Posterior vena cava (tissue), 2 donors: ENCODE measurements at regions not wholly inside any gene's neighbourhood (a gene's known extent, or its start where the extent isn't known, plus 50 kb on each side); places are given as distances from the start of the nearest gene placed in this dataset.

Experiments
- DNase-seq: peaks from one replicate; pipeline ENCODE4 v3.0.0-alpha.2; 2020; ENCODE audit warnings: low spot score
- intact Hi-C, 2 donors: fragments of 100-400 bp; cut with DNase I; formaldehyde crosslinking; loops; one replicate each; pipeline versions ENCODE4 v1.14.1 to v1.14.2; 2022 to 2023
- donor health status: DM: yes; HTN: yes; CAD: no.
- donor health status: DM: yes; HTN: yes; CAD: no.

DNA sequence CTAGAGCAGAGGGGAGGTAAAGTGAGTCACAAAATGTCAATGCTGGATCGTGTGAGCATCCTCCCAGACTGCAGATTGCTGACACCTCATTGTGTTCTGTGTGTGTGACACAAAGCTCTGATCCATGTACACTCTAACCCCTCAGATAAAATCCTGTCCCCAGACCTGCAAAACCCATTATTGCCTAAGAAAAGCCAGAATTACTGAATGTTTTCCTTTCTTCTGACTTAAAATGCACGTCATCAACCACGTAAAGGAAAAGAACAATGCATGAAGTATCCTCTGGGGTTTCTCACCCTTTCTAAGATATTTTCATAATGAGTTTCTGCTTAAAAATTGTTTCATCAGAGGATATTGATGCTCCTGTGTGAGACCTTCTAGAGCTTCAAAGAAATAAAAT, 218.0 kb upstream of the PREP start:
- intact Hi-C loops = loop anchor here in 1 of 2 donors (10.0 kb wide), 1 partner anchor 636 kb away; no protein-coding TSS in a partner anchor
- DNase-seq = no peak

GRCh38 chr6:105619971-105620741, 217.3 kb upstream of the PREP start:
- intact Hi-C loops = loop anchor here in 1 of 2 donors (10.0 kb wide), 1 partner anchor 635 kb away; no protein-coding TSS in a partner anchor
- no peak for DNase-seq

- DNase-seq = no peak
- intact Hi-C loops = no loop called here
Observed at GRCh38 chr6:105618247-105618646, 215.4 kb upstream of the PREP start.

GRCh38 chr6:105616521-105616920, 213.6 kb upstream of the PREP start:
- no peak for DNase-seq

DNA sequence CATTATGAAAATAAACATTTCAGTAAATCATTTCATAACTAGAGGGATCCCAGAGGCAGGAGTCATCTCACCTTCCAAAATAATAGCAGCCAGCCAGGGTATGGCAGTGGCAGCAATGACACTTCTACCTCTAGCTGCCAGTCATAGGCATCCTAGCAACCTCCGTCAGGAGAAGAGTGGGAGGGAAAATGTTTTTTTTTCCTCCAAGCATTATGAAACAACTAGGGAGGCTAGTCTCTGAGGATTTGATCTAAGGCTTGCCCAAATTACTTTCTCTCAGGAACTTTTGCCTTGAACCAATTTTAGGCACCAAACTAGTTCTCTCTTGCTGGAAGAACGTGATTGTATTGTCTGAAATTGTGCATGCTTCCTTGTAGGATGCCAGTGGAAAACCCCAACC, 208.7 kb upstream of the PREP start:
- no peak for DNase-seq
- intact Hi-C loops = no loop called here

More at GRCh38 chr6:105616521-105616920, 213.6 kb upstream of the PREP start:
- intact Hi-C loops = no loop called here

GRCh38 chr6:105609375-105609991, 206.6 kb upstream of the PREP start:
- no peak for DNase-seq
- intact Hi-C loops = no loop called here

- intact Hi-C loops = no loop called here
- no peak for DNase-seq
Observed at GRCh38 chr6:105608711-105609374, 206.0 kb upstream of the PREP start.

GRCh38 chr6:105607636-105608621, 205.0 kb upstream of the PREP start:
- intact Hi-C loops = no loop called here
- DNase-seq = no peak

DNA sequence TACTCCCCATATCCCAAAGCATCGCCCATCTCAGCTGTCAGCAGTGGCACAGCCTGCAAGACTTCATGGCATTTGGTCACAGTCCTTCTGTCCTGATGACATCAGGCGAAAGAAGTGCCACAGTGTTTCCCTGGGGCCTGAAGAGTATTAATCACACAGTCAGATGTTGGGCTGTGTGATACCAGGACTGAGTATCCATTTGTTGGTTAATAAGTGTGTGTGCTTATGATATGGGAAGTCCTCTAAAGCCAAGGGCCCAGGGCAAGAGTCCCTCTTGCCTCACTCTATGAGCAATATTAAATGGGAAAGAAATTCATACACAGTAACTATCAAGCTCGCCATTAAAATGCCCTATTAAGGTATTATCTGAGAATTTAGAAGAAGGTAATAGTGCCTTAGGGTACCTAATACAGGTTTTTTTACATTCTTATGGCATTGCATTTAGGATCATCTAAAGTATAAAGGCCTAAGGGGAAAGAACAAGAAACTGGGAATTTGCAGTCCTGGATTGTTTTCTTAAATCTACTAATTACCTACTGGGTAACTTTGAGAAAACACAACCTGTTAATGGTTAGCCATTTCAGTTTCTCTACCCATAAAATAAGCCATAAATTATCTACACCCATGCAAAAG, 204.1 kb upstream of the PREP start:
- intact Hi-C loops = no loop called here
- no peak for DNase-seq

DNA sequence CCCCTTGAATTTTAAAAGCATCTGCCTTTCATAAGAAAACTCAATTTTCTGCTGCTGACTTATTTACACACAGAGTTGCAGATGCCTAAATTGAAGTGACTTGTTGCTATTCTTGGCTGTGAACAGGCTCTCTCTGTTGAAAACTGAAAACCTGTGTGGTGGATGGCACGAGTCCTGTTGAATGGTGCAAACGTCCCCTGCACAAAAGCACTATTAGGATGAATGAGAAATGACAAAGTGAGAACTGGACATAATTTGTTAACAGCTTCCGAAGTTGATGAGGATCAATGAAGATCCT, 201.7 kb upstream of the PREP start:
- DNase-seq = no peak
- intact Hi-C loops = no loop called here

GRCh38 chr6:105603788-105604586, 201.1 kb upstream of the PREP start:
- no peak for DNase-seq
- intact Hi-C loops = no loop called here

DNA sequence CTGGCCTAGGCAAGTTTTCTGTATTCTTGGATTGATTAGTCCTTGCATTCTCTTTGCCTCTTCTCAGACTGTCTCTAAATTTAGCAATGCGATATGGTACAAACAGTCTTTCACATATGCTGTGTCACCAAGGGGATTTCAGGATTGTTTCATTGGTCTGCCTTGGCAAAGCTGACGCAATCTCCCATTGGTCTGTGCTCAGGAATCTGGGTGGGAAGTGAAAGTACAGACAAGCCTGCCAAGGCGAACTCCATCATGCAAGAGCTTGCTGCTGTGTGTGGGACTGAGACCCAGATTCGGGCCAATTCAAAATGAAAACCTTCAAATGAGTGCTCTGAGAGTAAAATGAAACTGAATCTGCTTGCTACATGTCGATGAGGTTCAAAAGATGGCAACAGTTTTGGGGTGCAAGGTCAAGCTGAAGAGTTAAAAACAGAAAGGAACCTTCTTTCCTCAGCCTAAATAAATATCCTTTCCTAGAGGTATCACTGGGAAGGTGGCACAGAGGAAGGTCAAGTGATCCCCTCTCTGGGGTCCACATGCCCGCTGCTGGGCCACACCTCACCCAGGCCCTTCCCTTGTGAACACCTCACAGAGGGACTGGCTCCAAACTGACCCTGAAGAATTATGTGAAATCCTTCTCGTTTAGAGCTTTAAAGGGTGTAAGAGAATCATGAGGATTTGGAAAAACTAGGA, 198.8 kb upstream of the PREP start:
- intact Hi-C loops = no loop called here
- DNase-seq = peak; percentile 85

DNA sequence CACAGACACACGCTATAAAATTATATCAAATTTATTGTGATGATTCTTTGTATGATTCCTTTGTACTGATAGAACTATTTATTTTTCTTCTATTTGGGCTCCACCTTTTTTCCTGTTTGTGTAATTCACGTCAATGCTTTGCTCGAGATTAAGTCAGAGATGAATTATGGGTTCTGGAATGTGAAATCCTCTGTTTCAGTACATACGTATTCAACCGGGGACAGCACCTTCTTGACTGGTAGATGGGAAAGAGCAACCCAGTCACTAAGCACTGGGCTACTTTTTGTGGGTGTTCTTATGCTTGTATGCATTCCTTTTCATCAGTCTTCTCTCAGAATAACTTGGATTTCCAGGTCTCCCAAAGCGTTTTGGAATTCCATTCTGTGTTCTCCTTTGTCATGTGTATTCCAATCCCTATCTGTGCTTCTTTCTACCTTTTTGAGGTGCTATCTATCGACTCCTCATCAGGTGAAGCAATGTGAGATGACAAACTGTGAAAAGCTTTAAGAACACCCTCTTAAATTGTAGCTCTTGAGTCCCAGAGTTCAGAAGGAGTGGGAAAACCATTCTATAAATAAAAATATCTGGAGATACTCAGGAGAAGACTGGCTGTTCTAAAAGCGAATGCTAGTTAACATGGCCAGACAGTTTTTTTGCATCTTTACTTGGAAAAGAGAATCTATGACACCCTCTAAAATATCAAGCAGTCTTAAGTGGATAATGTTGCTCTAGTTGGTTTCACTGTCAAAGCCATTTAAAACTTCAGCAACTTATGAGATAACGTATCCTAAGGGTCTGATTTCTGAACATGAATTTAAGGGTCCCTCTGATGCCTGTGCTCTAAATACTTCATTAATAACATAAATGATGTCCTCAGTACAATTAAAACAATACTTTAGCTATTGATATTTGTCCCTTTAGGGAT, 197.7 kb upstream of the PREP start:
- intact Hi-C loops = no loop called here
- no peak for DNase-seq

GRCh38 chr6:105598264-105598663, 195.4 kb upstream of the PREP start:
- intact Hi-C loops = no loop called here
- no peak for DNase-seq

DNA sequence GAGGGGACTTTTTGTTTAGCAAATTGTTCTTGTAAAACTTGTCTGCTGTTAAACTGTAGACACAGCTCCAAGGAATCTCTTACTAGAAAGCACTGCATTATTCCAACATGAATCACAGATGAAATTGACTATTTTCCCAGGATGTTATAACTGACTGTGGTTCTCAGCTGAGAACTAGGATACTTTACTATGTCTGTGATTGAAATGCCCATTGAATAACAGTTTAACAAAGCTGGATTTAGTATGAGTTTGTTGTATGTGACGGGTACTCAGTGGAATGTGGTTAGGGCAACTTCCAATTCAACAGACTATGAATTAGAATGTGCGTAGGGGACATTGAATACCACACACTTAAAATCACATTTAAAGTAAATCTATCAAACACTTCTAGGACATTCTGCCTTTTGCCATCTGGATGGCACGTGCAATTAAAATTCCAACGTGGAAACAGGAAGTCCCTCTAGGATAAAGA, 193.4 kb upstream of the PREP start:
- intact Hi-C loops = no loop called here
- DNase-seq = no peak

- no peak for DNase-seq
- intact Hi-C loops = no loop called here
Observed at GRCh38 chr6:105595829-105596228, 192.9 kb upstream of the PREP start.

- DNase-seq = no peak
- intact Hi-C loops = no loop called here
Observed at GRCh38 chr6:105594821-105595220, 191.9 kb upstream of the PREP start.
